Activated CD4-positive, alpha-beta memory T cell treated with anti-CD3 and anti-CD28 coated beads, Interleukin-2, amount 10 ng/mL, durations not matched to agents 7 days and 5 days (primary cell): ENCODE measurements at regions not wholly inside any gene's neighbourhood (a gene's known extent, or its start where the extent isn't known, plus 50 kb on each side); places are given as distances from the start of the nearest gene placed in this dataset.
"Not testable (repeated sequence)": the region's sequence is repeated elsewhere in the genome, so short reads cannot be mapped to it uniquely, and the experiment has no call there.

ENCODE experiments used
- CTCF ChIA-PET: fragments of 350-600 bp; sonication (Branson Sonifier 250); formaldehyde crosslinking; loops from one replicate; lab custom pipeline; 2021; ENCODE audit warnings: antibody characterized with exemption, inconsistent platforms; lab: Charles Lee
- POLR2A ChIA-PET: fragments of 350-600 bp; sonication (Branson Sonifier 250); formaldehyde crosslinking; loops from one replicate; lab custom pipeline; 2021; ENCODE audit warnings: antibody characterized with exemption; lab: Charles Lee
- DNase-seq: peaks from one replicate; pipeline ENCODE4 v3.0.0-alpha.2; 2020
- H3K27ac Mint-ChIP-seq: one replicate; pipeline ENCODE4 v1.8.0; 2021; ENCODE audit warnings: mild to moderate bottlenecking, mixed read lengths
- H3K27me3 Mint-ChIP-seq: one replicate; pipeline ENCODE4 v1.8.0; 2021; ENCODE audit warnings: mixed read lengths
- H3K36me3 Mint-ChIP-seq: one replicate; pipeline ENCODE4 v1.8.0; 2021; ENCODE audit warnings: low read depth, mixed read lengths
- H3K4me1 Mint-ChIP-seq: one replicate; pipeline ENCODE4 v1.8.0; 2021; ENCODE audit warnings: mixed read lengths
- H3K4me3 Mint-ChIP-seq: one replicate; pipeline ENCODE4 v1.8.0; 2021; ENCODE audit warnings: mild to moderate bottlenecking, mixed read lengths
- H3K9me3 Mint-ChIP-seq: one replicate; pipeline ENCODE4 v1.8.0; 2021; ENCODE audit warnings: mixed read lengths

GRCh38 chr12:27133022-27133590 is 50.7 kb upstream of the C12orf71 start:
- Mint-ChIP-seq H3K9me3 (no peaks in the 10 kb centered on the region), H3K4me3 (no peak overlapping the region), H3K4me1 (no peaks in the 10 kb centered on the region), H3K27me3 (no peaks in the 10 kb centered on the region), H3K36me3 (peaks cover 2% of the 10 kb centered on the region), H3K27ac (no peak overlapping the region)
- no peak for DNase-seq
- POLR2A ChIA-PET, result no interaction called here
- CTCF ChIA-PET, result no interaction called here

DNA sequence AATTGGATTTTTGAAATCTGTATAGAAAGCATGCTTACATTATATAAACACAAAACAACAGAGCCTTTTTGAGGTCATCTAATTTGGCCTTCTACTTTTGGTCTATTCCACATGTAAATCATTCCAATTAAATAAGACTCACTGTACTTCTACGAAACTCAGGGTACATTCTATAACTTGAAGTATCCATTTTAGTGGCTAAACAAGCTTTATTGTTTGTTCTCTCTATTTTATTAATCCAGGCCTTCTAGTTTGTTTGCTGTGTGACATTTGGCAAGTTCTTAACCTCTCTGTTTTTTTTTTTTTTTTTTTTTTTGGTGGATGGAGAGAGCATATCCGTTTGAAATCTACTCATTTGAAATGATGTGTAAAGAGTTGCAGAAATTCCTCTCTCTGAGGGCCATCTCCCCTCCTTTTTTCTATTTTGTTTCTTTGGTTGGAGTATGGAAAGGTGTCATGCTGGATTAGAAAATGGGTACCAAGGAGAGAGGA is 58.1 kb upstream of the C12orf71 start:
- Mint-ChIP-seq H3K27ac (no peak overlapping the region), H3K4me3 (no peak overlapping the region), H3K36me3 (peaks cover 2% of the 10 kb centered on the region), H3K9me3 (no peaks in the 10 kb centered on the region), H3K4me1 (peaks cover 19% of the 10 kb centered on the region), H3K27me3 (no peaks in the 10 kb centered on the region)
- ChIA-PET POLR2A (no interaction called here), CTCF (interaction anchor here (1.2 kb wide), 1 partner anchor 93 kb away, joined by 3 read pairs; no protein-coding TSS in a partner anchor)
- DNase-seq, result no peak

DNA sequence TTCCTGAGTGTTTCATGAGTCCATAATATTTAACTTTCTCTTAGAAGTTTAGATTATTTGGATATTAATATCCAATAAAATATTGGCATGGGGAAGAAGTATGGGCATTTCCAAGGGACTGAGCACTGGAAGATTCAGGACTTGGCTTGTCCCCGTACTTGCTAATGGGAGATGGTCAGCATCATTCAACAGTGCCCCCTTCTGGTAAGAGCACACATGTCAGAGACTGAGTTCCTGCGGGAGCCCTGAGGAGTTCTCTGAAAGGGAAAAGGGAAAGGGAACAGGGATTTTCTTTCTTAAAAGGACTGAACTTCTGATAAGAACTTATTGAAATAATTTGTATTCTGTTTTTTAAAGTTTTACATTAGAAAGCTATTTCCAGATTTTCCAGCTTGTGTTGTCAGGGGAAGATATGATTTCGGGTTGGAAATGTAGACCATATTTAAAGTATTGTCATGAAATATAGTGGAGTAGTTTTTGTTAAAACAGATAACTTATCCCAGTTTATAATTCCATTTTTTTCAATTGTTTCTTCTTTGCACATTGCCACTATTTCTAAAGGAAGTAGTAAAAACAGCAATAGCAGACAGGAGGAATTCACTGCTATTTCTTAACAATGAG is 59.8 kb upstream of the C12orf71 start:
- Mint-ChIP-seq H3K9me3 (no peaks in the 10 kb centered on the region), H3K27me3 (no peaks in the 10 kb centered on the region), H3K36me3 (no peaks in the 10 kb centered on the region), H3K4me3 (no peak overlapping the region), H3K27ac (no peak overlapping the region), H3K4me1 (peaks cover 20% of the 10 kb centered on the region)
- CTCF ChIA-PET, result interaction anchor here (0.8 to 1.7 kb wide), 5 partner anchors 10 to 127 kb away, joined by 3 to 6 read pairs (median 4); partner anchors contain the start of gene MED21
- POLR2A ChIA-PET, result no interaction called here
- peak; percentile 39 for DNase-seq

- ChIA-PET POLR2A (no interaction called here), CTCF (interaction anchor here (0.5 to 1.0 kb wide), 2 partner anchors 37 to 104 kb away, joined by 3 read pairs; no protein-coding TSS in a partner anchor)
- H3K9me3 Mint-ChIP-seq, result no peaks in the 10 kb centered on the region
- H3K4me3 Mint-ChIP-seq, result peak overlapping the region; percentile 11
- H3K4me1 Mint-ChIP-seq, result peaks cover 25% of the 10 kb centered on the region
- no peaks in the 10 kb centered on the region for H3K27me3 Mint-ChIP-seq
- no peak for DNase-seq
- peak overlapping the region; percentile 66 for H3K27ac Mint-ChIP-seq
- H3K36me3 Mint-ChIP-seq, result no peaks in the 10 kb centered on the region
Observed at GRCh38 chr12:27143256-27144069, 61.1 kb upstream of the C12orf71 start.

DNA sequence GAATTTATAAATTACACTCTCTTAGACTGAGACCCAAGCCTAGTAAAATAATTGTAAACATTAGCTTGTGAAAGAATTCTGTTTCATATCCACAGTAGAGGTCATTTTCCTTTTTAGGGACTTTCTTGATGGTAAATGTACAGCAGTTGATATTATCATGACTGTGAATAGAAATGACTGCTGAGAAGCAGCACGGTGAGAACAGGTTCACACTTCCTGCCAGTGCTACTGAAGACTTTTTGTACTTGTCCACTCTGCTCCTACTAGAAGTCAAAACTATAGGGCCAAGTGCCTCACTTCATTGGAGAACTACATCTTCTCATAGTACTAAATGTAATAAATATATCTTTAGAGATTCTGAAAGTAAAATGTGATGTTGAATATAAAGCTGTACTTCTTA is 63.3 kb upstream of the C12orf71 start:
- H3K4me1 Mint-ChIP-seq, result peaks cover 38% of the 10 kb centered on the region
- DNase-seq, H3K4me3 Mint-ChIP-seq, H3K27ac Mint-ChIP-seq, H3K9me3 Mint-ChIP-seq, H3K27me3 Mint-ChIP-seq, CTCF ChIA-PET, POLR2A ChIA-PET, H3K36me3 Mint-ChIP-seq: not testable (repeated sequence)

DNA sequence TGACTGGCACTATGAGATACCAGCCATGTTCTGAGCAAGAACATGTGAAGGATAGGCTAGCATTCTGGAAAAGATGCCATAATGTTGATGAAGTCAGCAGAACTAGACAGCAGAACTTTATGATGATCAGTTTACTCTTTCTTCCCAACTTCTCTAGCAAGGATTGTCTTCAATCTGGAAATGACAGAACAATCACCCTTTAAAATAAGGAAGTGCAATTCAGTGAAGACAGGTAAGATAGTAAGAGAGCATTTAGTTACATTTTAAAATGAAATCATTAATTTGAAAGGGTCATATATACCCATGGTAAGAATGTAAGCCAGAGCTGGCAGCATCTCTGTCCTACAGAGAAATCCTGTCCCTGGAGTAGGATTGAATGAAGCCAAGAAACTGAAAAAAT is 66.0 kb upstream of the C12orf71 start:
- Mint-ChIP-seq H3K27me3 (no peaks in the 10 kb centered on the region), H3K36me3 (no peaks in the 10 kb centered on the region), H3K4me1 (peaks cover 34% of the 10 kb centered on the region), H3K4me3 (no peak overlapping the region), H3K9me3 (no peaks in the 10 kb centered on the region), H3K27ac (no peak overlapping the region)
- DNase-seq, result no peak
- POLR2A ChIA-PET, result no interaction called here
- CTCF ChIA-PET, result no interaction called here

- CTCF ChIA-PET, result no interaction called here
- H3K4me3 Mint-ChIP-seq, result no peak overlapping the region
- H3K27ac Mint-ChIP-seq, result no peak overlapping the region
- H3K9me3 Mint-ChIP-seq, result no peaks in the 10 kb centered on the region
- POLR2A ChIA-PET, result no interaction called here
- H3K4me1 Mint-ChIP-seq, result peaks cover 30% of the 10 kb centered on the region
- no peaks in the 10 kb centered on the region for H3K36me3 Mint-ChIP-seq
- no peak for DNase-seq
- no peaks in the 10 kb centered on the region for H3K27me3 Mint-ChIP-seq
Observed at GRCh38 chr12:27148791-27149190, 66.4 kb upstream of the C12orf71 start.

DNA sequence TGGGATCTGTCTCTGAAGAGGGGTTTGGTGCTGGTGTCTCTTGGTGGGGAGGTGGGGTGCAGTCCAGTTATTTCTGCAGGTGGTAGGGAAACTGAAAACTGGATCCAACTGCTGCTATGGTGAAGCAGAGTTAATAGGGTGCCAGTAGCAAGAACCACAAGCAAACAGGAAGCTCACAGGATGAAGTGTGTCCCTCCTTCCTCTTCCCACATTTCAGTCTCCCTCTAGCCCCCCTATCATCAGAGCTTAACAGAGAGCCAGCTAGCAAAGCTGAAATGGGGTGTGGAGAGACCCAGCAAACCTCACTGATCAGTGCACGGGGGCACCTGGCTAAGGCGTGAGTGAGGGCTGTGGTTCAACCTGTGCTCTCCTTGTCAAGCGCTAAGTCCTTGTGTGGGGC is 69.1 kb upstream of the C12orf71 start:
- no peak for DNase-seq
- no peaks in the 10 kb centered on the region for H3K9me3 Mint-ChIP-seq
- H3K36me3 Mint-ChIP-seq, result no peaks in the 10 kb centered on the region
- CTCF ChIA-PET, result interaction anchor here (1.0 to 1.9 kb wide), 2 partner anchors 10 to 154 kb away, joined by 3 to 5 read pairs; no protein-coding TSS in a partner anchor
- POLR2A ChIA-PET, result no interaction called here
- no peak overlapping the region for H3K27ac Mint-ChIP-seq
- H3K27me3 Mint-ChIP-seq, result peaks cover 2% of the 10 kb centered on the region
- no peak overlapping the region for H3K4me3 Mint-ChIP-seq
- H3K4me1 Mint-ChIP-seq, result peaks cover 24% of the 10 kb centered on the region

GRCh38 chr12:27158297-27158696 is 75.9 kb upstream of the C12orf71 start:
- DNase-seq, result no peak
- H3K27ac Mint-ChIP-seq, result no peak overlapping the region
- peaks cover 2% of the 10 kb centered on the region for H3K27me3 Mint-ChIP-seq
- CTCF ChIA-PET, result no interaction called here
- POLR2A ChIA-PET, result no interaction called here
- H3K9me3 Mint-ChIP-seq, result no peaks in the 10 kb centered on the region
- no peaks in the 10 kb centered on the region for H3K4me1 Mint-ChIP-seq
- H3K4me3 Mint-ChIP-seq, result no peak overlapping the region
- H3K36me3 Mint-ChIP-seq, result no peaks in the 10 kb centered on the region

- Mint-ChIP-seq H3K4me3 (no peak overlapping the region), H3K36me3 (peaks cover 6% of the 10 kb centered on the region), H3K4me1 (peaks cover 8% of the 10 kb centered on the region), H3K27me3 (no peaks in the 10 kb centered on the region), H3K27ac (no peak overlapping the region), H3K9me3 (peaks cover 10% of the 10 kb centered on the region)
- no peak for DNase-seq
- CTCF ChIA-PET, result interaction anchor here (1.1 kb wide), 1 partner anchor 144 kb away, joined by 3 read pairs; no protein-coding TSS in a partner anchor
- POLR2A ChIA-PET, result no interaction called here
Observed at GRCh38 chr12:27161458-27162228, 79.3 kb upstream of the C12orf71 start.

DNA sequence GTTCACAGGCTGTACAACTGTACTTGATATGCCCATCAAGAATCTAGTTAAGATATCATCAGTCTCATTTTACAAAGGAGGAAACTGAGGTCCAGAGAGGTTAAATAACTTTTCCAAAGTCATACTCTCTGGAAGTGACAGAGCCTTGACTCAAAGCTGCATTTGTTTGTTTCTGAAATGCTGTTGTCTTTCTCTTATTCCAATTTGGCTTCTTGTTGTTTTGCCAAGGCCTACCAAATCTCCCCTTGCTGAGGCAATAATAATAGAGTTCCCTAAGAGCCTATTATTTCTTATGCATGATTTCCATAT is 79.8 kb upstream of the C12orf71 start:
- Mint-ChIP-seq H3K36me3 (peaks cover 8% of the 10 kb centered on the region), H3K27me3 (no peaks in the 10 kb centered on the region), H3K4me3 (no peak overlapping the region), H3K4me1 (peaks cover 10% of the 10 kb centered on the region), H3K9me3 (peaks cover 11% of the 10 kb centered on the region), H3K27ac (no peak overlapping the region)
- ChIA-PET CTCF (interaction anchor here (1.1 kb wide), 1 partner anchor 143 kb away, joined by 3 read pairs; no protein-coding TSS in a partner anchor), POLR2A (no interaction called here)
- no peak for DNase-seq

DNA sequence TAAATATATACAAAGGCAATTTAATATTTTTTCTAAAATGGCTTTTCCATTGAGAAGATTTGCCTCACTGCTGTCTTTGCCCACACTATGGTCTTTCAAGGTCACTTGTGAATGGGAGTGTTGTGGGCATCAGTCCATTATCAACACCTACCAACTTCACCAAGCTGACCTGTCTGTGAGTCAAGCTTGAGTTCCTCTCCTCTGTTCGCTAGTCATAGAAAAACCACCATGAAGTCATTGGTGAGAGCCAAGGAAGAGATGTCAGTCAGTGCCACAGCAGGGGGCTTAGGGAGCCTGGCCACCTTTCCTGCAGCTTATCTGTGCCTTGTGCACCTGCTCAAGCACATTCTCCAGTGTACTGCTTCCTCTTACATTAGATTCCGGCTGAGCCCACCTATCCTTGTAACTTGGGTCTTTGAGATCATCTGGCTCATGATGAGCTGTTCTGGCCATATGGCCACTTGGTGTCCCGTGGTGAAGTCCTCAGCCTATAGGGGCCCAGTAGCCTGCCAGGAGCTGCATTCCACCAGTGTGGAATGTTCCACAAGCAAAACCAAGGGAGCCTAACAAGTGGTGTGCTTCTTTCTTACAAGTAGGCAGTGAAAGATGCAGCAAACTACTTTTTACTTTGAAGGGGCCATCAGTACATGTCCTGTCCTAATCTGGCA is 80.8 kb upstream of the C12orf71 start:
- H3K27me3 Mint-ChIP-seq, result no peaks in the 10 kb centered on the region
- H3K4me1 Mint-ChIP-seq, result peaks cover 10% of the 10 kb centered on the region
- DNase-seq, result no peak
- POLR2A ChIA-PET, result no interaction called here
- no peak overlapping the region for H3K4me3 Mint-ChIP-seq
- H3K9me3 Mint-ChIP-seq, result peaks cover 13% of the 10 kb centered on the region
- CTCF ChIA-PET, result no interaction called here
- H3K27ac Mint-ChIP-seq, result no peak overlapping the region
- peaks cover 11% of the 10 kb centered on the region for H3K36me3 Mint-ChIP-seq
